NCI-H460 (cell line): ENCODE measurements at regions not wholly inside any gene's neighbourhood (a gene's known extent, or its start where the extent isn't known, plus 50 kb on each side); places are given as distances from the start of the nearest gene placed in this dataset.

Experiments used
- DNase-seq: peaks from one replicate; pipeline ENCODE4 v3.0.0-alpha.2; 2016; ENCODE audit warnings: low read depth; ENCODE audit errors: extremely low read depth

DNA sequence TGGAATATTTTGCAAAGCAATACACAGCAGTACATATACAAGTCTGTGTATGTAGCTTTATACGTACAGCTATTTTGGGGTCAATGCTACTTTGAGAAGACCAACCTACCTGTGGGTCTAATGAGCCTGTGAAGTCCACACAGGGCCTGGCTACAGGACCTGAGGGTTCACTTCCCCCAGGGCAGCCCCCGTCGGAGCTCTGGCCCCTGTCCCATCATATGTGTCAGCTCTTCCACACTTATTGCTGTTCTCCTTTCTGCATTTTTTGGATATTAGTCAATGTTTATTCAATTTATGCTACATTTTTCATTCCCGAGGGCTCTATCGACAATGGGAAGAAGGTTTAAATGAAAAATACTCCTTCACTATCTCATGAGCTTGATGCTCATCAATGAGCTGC is 1473.6 kb downstream of the BRD1 start:
- no peak for DNase-seq

DNA sequence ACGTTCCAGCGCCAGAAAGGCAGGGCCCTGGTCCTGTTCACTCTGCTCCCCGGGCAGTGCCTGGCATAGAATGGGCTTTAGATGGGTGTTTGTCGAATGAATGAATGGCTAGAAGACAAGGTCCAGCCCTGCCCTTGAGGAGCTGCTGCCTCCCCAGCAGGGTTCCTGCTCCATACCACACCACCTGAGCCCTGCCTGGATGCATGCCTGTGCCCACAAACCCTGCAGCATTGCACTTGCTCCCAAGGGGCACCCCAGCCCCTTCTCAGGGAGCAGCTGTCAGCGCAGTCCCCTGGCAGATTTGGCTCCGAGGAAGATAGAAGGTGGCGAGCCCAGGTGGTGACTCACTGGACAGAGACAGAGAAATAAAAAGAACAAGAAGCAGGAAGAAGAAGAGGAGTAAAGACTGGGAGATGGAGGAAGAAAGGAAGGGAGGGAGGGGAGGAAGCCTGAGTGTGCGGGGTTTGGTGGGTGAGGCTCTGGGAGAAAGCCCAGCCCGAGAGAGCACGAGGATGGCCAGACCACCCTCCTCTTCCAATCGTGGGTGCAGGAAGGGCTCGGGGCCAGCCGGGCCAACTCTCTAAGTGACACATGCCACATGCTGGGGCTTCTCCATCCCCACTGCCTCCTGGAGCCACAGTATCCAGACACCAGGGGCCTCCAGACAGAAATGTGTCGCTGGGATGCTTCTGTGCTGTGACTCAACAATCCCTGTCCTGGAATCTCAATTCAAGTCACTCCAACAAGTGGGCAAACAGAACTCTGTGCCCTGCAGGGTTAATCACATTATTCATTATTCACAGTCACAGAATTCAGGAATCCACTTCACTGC is 1474.3 kb downstream of the BRD1 start:
- DNase-seq: no peak

DNA sequence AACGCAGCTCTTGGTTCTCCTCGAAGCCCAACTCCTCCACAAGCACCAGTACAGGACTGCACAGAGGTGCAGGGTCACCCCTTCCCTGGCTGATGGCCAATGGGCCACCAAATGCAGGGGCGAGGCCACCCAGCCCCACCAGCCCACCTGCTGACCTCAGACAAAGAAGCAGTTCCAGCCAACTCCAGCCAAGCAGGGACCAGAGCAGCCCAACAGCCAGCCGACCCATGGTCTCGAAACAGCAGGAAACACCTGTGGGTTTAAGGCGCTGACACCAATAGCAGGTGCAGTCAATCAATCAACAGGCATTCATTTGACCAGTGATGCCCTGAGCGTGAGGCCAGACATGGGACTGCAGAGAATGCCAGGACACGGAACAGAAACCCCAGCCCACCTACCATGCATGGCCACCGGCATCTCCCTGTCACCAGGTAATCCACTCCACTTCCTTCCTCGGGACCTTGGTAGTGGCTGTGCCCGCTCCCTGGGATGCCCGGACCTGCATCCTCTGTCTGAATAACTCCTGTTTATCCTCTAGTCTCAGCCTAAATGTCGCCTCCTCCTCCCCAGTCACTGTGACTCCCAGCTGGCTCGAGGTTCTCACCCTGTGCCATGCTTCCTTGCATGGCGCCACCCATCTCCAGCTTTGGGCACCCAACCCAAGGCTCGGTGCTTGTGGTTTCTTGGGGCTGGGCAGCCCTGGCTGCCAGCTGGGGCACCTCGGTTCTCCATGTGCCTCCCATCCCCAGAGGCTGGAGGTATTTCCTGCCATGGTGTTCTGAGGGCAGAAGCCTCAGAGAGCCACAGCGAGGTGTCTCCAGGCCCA is 1475.4 kb downstream of the BRD1 start:
- DNase-seq: no peak

DNA sequence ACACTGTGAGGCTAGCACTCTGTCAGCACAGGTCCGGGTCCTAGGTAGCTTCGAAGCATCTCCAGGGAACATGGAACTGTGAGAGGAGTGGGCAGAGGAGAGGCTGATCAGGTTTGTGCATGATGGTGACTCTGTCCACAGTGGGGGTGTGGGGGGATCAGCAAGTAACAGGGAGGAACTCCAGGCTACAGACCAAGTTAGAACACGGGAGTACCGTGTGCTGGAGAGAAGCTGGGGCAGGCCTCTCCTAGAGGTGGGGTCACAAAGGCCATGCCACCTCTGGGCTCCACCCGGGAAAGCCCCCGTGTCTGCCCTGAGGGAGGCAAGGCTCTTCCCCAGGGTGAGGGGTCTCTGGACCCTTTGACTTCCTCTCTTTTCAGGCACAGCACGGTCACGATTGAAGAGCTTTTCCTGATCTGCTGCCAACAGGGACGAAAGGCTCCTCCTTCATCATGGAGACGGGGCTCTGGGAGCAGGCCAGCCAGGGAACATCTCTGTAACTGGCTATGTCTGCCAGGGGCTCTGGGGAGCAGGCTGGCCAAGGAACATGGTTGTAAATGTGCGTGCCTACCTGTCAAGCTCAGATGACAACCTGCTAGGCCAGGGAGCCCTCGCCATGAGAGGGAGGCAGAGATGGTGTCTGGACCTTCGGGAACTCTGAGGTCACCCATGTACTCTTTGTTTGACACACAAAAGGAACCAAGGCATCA is 1476.1 kb downstream of the BRD1 start:
- DNase-seq: no peak

DNA sequence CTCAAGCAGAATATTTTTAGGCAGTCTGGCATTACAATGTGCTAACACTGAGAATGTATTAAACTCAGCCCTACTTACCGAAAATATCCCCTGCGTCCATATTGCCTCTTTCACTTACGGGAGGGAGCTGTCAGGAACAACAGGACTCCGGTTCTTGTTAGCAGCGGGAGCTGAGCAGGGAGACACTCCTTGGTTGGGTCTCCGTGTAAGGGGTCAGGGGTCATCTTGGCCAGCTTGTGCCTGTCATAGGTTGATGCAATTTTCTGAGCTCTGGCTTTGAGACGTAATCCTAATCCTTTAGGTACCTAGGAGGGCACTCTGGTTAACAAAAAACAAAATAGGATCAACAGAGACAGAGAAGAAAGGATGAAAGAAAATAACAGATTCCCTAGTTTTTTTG is 1477.2 kb downstream of the BRD1 start:
- DNase-seq: no peak

DNA sequence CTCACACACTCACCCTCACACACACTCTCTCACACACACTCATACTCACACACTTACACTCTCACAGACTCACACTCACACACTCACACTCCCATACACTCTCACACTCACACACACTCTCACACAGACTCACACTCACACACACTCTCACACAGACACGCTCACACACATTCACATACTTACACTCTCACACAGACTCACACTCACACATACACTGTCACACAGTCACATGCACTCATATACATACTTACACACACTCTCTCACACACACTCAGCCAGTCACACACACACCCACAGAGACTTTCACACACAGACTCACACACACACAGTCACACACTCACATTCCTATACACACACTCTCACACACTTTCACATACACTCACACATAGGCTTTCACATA is 1478.8 kb downstream of the BRD1 start:
- DNase-seq: no peak

DNA sequence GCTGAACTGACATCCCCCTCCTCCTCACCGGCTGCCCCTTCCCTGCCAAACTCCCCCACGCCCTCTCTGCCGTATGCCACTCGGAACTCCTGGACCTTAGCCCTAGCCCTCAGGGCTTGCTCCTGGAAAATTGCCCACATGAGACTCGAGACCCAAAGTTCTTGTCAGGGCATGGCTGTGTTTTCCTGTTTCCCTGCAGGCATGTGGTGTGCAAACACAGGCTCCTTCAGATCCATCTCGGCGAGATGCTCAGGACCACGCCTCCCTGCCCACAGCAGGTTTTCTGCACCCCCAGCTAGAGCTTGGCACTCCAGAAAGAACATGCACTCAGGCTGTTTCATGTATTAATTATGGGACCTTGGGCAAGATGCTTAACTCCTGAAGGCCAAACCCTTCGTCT is 1480.4 kb downstream of the BRD1 start:
- no peak for DNase-seq

DNA sequence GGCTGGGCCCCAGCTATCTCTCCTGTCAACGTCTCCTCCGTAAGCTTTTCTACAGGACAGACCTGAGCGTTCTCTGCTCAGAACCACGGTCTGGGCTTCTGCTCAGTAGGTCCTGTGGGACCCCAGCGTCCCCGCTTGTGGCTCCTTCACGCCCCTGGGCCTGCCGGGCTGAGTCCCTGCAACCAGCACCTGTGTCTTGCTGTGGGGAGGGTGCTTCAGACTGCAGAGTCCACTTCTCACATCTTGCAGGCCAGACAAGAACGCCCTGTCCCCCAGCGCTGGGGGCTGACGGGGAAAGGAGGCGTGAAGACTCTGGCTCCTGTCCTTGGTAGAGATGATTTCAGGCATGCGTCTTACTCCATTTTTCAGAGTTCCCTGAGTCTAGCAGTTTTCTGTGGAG is 1480.8 kb downstream of the BRD1 start:
- DNase-seq: no peak

DNA sequence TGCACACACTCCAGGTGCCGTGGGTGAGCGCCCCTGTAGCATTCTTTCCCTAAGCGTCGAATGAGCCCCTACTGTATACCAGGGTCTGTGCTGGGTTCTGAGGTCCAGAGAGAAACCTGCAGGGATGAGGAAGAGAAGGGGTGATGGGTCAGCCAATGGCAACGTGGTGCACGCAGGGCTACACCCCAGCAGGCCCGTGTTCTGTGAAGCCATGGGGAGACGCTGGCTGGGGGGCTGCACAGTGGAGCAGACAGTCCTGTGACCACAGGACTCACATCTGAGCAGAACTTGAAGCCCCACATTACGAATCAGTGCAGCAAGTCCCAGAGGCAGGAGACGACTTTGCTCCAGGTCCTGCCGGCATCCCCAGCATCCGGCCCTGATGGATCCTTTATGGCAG is 1481.4 kb downstream of the BRD1 start:
- no peak for DNase-seq

DNA sequence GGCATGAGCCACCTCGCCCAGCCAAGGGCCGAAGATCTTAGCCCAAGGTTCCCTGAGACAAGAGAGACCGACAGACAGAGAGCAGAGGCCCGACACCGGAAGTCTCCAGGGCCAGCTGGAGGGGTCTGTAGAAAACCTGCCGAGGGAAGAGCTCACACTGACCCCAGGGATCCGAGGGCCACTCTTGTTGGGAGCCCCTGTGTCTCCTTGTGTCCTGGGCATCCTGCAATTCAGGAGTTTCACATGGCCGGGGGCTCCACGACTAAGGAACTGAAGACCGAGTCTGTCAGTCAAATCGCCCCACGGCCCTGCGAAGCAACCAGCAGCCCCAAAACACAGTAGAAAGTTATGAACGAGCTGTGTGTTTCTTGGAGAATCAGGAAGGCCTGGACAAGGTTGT is 1482.0 kb downstream of the BRD1 start:
- DNase-seq: no peak

DNA sequence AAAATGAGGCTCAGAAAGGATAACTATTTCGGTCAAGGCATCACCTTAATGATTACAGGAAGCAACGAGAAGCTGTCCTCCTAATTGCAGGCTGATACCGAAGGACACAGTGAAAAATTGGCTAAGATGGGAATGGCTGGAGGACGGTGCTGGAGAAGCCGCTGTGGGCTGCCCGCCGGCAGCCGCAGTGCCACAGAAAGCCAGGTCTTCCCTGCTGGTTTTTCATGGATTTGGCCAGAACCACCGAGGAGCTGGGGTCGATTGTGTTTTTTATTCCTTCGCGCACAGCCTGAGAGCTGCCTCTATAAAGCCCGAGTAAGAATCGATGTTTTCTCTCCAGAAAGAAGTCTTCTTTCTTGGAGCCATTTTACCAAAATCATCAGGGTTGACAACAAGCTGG is 1484.2 kb downstream of the BRD1 start:
- DNase-seq: no peak

DNA sequence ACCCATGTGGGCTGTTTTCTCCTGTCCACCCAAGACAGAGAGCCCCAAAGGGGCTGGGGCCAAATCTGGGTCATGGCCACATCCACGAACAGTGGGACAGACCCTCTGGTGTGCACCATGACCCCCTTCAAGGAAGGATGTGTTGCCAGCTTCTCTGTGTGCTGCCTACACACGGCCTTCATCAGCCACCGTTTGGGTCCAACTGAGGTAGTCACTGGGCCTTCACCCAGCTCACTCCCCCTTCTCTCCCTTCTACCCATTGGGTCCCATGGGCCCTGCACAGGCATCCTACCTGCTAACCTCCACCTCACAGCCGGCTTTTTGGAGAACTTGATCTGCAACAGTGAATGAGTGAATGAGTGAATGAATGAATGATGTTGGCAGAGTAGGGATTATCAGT is 1484.9 kb downstream of the BRD1 start:
- DNase-seq: no peak

DNA sequence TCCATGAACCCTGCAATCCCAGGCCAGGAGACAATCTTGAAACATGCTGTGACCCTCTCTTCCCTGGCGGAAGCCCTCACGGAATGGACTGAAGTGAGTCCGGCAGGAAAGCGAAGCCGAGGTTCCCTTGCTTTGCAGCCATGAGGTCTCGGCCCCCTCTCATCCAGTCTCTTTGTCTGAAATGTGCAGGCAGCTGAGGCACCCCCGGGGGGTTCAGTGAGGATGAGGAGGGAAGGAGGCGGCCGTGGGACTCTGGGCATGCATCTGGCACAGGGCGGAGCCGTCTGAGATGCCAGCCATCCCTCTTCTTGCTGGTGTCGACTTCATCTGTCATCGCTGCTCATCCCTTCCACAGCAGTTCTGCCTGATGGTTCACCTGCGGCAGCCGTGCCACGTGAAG is 1485.7 kb downstream of the BRD1 start:
- DNase-seq: no peak

DNA sequence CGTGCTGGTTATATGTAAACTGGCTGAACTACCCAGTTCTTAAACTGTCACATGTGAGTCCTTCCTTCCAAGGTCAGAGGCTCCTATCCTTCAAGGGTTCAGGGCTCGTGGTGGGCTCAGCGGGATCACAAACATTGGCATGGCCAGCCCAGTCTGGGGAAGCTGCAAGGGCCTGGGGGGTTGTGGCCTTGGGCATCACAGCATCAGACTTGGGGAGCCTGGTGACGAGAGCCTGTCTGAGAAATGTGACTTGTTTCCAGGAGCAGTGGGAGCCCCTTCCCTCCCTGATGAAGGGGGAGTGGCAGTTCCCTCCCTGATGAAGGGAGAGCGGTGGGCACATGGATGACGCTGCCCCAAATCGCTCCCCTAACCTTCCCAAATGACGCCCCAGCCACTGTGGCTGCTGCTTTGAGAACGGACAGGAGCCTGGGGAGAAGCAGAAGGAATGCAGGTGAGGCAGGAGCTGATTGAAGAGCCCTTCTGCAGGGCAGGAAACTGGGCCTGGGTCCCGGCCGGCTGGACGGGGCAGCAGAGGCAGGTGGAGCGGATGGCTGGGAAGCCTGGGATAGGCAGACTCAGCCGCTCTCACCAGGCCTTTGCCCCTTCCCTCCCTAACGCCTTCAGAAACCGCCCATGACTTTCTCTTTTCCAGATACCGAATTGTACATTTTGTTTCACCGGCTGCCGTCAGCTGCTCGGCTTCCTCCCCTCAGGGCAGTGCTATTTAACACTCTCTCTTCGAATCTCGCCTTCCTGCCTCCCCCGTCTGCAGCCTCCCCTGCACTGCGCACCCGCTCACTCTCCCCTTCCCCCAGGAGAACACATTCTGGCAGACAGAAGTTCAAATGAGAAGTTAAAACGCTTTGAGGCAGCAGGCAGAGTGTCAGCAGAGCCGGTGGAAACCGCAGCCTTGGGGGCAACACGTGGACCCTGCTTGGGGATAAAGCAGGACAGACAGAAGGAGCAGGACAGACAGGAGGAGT is 1486.7 kb downstream of the BRD1 start:
- no peak for DNase-seq

DNA sequence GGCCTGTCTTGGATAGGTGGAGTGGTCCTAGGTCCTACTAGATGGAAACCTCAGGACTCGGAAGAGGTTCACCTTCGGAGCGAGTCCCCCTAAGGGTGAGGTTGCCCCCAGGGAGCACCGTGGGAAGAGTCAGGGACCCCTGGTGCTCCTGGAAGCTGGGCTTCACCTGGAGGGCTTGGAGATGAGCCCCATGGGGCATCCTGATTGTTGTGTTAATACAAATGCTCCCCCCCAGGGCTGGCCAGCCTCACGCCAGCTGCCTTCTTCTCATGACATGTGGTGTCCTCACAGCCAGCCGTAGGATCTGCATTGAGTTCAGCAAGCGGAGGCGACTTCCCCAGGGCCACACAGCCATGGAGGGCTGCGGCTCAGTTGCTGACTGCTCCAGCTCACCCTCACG is 1487.5 kb downstream of the BRD1 start:
- DNase-seq: no peak

DNA sequence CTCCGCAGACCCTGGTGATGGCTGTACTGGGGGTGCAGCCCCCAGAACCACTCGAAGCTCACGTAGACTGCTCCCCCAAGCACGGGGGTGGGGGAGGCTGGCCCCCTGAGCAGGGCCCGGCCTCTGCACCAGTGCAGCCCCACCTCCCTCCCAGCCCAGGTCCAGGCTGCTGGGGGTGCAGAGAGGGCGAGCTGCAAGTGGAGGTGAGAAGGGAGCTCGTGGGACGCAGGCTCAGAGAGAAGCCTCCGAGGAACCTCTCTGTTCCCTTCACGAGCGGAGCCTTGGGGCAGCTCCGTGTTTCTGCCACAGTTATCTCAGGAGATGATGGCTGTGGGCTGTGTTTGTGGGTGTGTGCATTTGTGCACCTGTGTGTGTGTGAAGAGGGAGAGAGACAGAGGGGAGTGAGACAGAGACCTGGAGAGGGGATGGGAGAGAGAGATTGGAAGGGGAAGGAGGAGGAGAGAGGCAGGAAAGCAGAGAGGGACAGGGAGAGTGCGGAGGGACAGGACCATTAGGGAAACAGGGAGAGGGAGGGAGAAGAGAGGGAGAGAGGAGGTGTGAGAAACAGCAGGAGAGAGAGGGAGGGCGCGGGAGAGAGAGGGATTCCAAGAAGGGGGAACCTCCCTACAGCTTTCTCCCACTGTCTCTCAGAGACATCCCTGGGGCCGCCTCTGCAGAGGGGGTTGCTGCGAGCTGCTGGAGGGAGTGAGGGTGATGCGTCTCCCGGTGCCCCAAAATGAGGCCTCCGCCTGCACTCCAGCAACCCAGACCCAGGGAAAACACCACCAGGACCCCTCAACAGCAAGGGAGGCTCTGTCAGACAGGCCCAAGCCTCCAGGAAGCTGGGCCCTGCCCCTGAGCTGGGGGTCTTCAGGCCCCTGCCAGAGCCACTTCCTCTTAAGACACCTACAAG is 1488.6 kb downstream of the BRD1 start:
- no peak for DNase-seq

DNA sequence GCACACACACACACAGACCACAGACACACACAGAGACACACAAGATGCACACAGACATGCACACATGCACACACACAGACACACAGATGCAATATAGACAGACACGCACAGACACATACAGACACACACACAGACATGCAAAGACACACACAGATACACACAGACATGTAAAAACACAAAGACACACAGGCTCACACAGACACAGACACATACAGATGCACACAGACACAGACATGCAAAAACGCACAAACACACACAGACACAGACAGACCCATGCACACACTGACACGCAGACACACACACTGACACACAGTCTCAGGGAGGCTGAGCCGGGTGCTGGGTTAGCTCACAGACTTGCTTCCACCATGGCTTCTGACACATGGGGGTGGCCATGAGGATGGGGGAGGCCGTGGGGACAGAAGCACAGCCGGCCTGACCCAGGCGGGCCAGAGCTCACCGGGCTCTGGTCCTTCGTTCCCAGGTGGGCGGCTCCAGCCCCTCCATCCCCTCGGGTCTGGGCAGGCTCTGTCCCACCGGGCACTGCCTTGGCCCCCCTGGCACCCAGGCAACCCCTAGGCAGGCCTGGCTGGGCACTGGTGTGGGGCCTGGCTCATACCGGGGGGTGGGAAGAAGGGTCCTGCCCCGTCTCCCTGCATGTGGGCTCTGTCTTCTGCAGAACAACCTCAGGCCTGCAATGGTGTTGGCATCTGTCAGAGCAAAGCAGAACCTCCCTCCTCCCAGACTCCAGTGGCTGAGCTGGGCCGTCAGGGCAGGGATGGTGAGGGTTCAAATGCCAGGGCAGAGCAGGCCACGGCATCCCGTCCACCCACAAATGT is 1489.5 kb downstream of the BRD1 start:
- no peak for DNase-seq

DNA sequence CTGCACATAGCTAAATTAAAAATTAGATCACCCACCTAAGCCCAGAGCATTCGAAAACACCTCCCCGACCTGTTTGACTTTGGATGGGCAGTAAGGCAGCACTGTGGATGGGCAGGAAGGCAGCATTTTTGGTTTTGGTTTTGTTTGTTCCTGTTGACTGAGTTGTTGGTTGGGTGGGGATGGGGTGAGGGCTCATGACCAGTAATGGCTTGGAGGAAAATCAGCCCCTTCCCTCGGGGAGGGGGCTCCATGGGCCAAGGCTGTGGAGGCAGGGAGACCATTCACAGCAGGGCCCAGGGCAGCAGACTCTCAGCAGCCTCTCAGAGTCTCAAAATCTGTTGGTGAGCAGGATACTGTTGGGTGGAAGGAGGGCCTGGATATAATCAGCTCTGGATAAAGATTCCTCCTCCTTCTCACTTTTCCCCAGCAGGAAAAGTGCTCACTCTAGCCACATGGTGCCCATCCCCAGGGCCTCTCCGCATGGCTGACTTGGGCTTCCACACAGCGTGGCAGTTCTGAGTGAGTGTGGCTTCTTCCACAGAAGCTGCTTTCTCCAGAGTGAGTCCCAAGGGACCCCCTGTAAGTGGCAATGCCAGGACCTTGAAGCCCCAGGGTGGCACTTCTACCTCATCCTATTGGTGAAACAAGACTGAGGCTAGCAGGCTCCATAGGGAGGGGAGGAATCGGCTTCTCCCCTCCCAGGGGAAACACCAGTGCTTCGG is 1491.2 kb downstream of the BRD1 start:
- DNase-seq: no peak
